Psoas muscle (tissue), 7 donors: ENCODE measurements at regions not wholly inside any gene's neighbourhood (a gene's known extent, or its start where the extent isn't known, plus 50 kb on each side); places are given as distances from the start of the nearest gene placed in this dataset.

Experiments used
- ATAC-seq, 4 donors: fragments of 200-7000 bp; cut with Tn5 transposase; one replicate each; pipeline ENCODE4 v1.9.1; 2020; ENCODE audit warnings: moderate library complexity in 3 of 4, mild to moderate bottlenecking in 2 of 4
- DNase-seq, 2 donors: peaks; one replicate each; pipeline ENCODE4 v3.0.0-alpha.2; 2020
- H3K27ac ChIP-seq: fragments of 200-600 bp; one replicate; pipeline ENCODE4 v1.8.0; 2022
- H3K27me3 ChIP-seq, 3 donors: fragments of 200-600 bp in 1 of 3; one replicate each; pipeline versions ENCODE4 v1.6.1 to v1.8.0; 2013 to 2022; ENCODE audit warnings: low read length in 2 of 3, mild to moderate bottlenecking in 2 of 3, moderate library complexity in 1 of 3; ENCODE audit not compliant: insufficient read depth in 3 of 3
- H3K36me3 ChIP-seq, 2 donors: fragments of 200-600 bp in 1 of 2; one replicate each; pipeline versions ENCODE4 v1.6.1 to v1.8.0; 2013 to 2022; ENCODE audit warnings: low read depth in 1 of 2, mild to moderate bottlenecking in 1 of 2, moderate library complexity in 1 of 2; ENCODE audit not compliant: insufficient read depth in 1 of 2
- H3K4me1 ChIP-seq: fragments of 200-600 bp; one replicate; pipeline ENCODE4 v1.8.0; 2022
- H3K4me3 ChIP-seq: fragments of 200-600 bp; one replicate; pipeline ENCODE4 v1.8.0; 2022; ENCODE audit warnings: mild to moderate bottlenecking
- H3K9me3 ChIP-seq: fragments of 200-600 bp; one replicate; pipeline ENCODE4 v1.8.0; 2022
- CTCF ChIP-seq: fragments of 200-600 bp; IDR thresholded peaks from one replicate; pipeline ENCODE4 v1.8.0; 2022; ENCODE audit warnings: antibody characterized with exemption
- WGBS, 3 donors: extraction: QIAGEN DNeasy Blood & Tissue Kit; methylation state at CpG; one replicate each; pipeline versions ENCODE4 v1.1.6 to v1.1.7; 2013; 5-methylcytosine and 5-hydroxymethylcytosine counted together
- intact Hi-C, 2 donors: fragments of 100-400 bp; cut with DNase I; formaldehyde crosslinking; loops; one replicate each; pipeline versions ENCODE4 v1.11.0 to v1.14.2; 2022
- donor health status: healthy with polysubstance abuse.
- donor health status: DM: no; HTN: no; CAD: no; lungs with moderate emphysema.
- donor health status: Bipolar disorder and iron deficiency.
- donor health status: healthy.
- donor health status: DM: yes; HTN: yes; CAD: no.
- donor health status: DM: no; HTN: no; CAD: no.
- donor health status: DM: yes; HTN: yes; CAD: no.

GRCh38 chr5:27938989-27939388 is 900.6 kb upstream of the CDH9 start:
- no peaks in the 10 kb centered on the region for H3K36me3 ChIP-seq
- DNase-seq (no peak), ATAC-seq (no peak)
- no peak for TF ChIP-seq CTCF
- no peaks in the 10 kb centered on the region for H3K9me3 ChIP-seq
- H3K4me1 ChIP-seq = no peaks in the 10 kb centered on the region
- no peaks in the 10 kb centered on the region for H3K27me3 ChIP-seq
- WGBS, 3 donors = 70 to 75% (median 71%) methylated on average over 2 of the region's 2 CpGs
- no peak overlapping the region for H3K4me3 ChIP-seq
- H3K27ac ChIP-seq = no peak overlapping the region
- intact Hi-C loops = no loop called here

- intact Hi-C loops = no loop called here
These were observed 889.7 kb upstream of the CDH9 start for GRCh38 chr5:27928060-27928459.

GRCh38 chr5:27911216-27911615 is 872.8 kb upstream of the CDH9 start:
- H3K27me3 ChIP-seq = no peaks in the 10 kb centered on the region
- H3K27ac ChIP-seq = no peak overlapping the region
- intact Hi-C loops = no loop called here
- no peaks in the 10 kb centered on the region for H3K4me1 ChIP-seq
- H3K4me3 ChIP-seq = no peak overlapping the region
- DNase-seq (no peak), ATAC-seq (no peak)
- no peak for TF ChIP-seq CTCF
- WGBS, 3 donors = 70 to 95% (median 94%) methylated on average over 2 of the region's 2 CpGs
- H3K9me3 ChIP-seq = no peaks in the 10 kb centered on the region
- H3K36me3 ChIP-seq = no peaks in the 10 kb centered on the region

More at GRCh38 chr5:27928060-27928459, 889.7 kb upstream of the CDH9 start:
- Histone ChIP-seq H3K4me1 (no peaks in the 10 kb centered on the region), H3K4me3 (no peak overlapping the region), H3K9me3 (no peaks in the 10 kb centered on the region), H3K36me3 (no peaks in the 10 kb centered on the region), H3K27ac (no peak overlapping the region), H3K27me3 (no peaks in the 10 kb centered on the region)
- ATAC-seq = no peak
- 64 to 71% (median 67%) methylated on average over 2 of the region's 2 CpGs for WGBS, 3 donors
- no peak for DNase-seq
- no peak for TF ChIP-seq CTCF

GRCh38 chr5:27908341-27908740 is 870.0 kb upstream of the CDH9 start:
- no peaks in the 10 kb centered on the region for H3K9me3 ChIP-seq
- H3K27me3 ChIP-seq = no peaks in the 10 kb centered on the region
- H3K36me3 ChIP-seq = no peaks in the 10 kb centered on the region
- ATAC-seq (no peak), DNase-seq (no peak)
- H3K4me3 ChIP-seq = no peak overlapping the region
- H3K27ac ChIP-seq = no peak overlapping the region
- WGBS, 3 donors = 74 to 78% (median 74%) methylated on average over 5 of the region's 5 CpGs
- TF ChIP-seq CTCF = no peak
- intact Hi-C loops = no loop called here
- H3K4me1 ChIP-seq = no peaks in the 10 kb centered on the region

GRCh38 chr5:27906931-27907601 is 868.7 kb upstream of the CDH9 start:
- 69 to 77% (median 70%) methylated on average over 2 of the region's 2 CpGs for WGBS, 3 donors
- no peak overlapping the region for H3K4me3 ChIP-seq
- intact Hi-C loops = no loop called here
- DNase-seq (no peak), ATAC-seq (no peak)
- H3K27me3 ChIP-seq = no peaks in the 10 kb centered on the region
- H3K36me3 ChIP-seq = no peaks in the 10 kb centered on the region
- no peaks in the 10 kb centered on the region for H3K4me1 ChIP-seq
- H3K9me3 ChIP-seq = no peaks in the 10 kb centered on the region
- TF ChIP-seq CTCF = no peak
- no peak overlapping the region for H3K27ac ChIP-seq
